GM12864 (cell line): ENCODE measurements at regions not wholly inside any gene's neighbourhood (a gene's known extent, or its start where the extent isn't known, plus 50 kb on each side); places are given as distances from the start of the nearest gene placed in this dataset.

Experiments used
- DNase-seq: peaks from one replicate; pipeline ENCODE4 v3.0.0-alpha.2; 2011; ENCODE audit warnings: low read depth
- H3K4me3 ChIP-seq: 2 replicates; pipeline ENCODE4 v1.5.1; 2011; ENCODE audit warnings: mild to moderate bottlenecking, low read depth, low read length, control low read depth
- TF ChIP-seq, protein P1 (sequence below): IDR thresholded peaks from 2 replicates; pipeline ENCODE4 v1.5.1; 2011; ENCODE audit warnings: low read depth, mild to moderate bottlenecking, moderate library complexity, low read length, control low read depth, inconsistent platforms; ENCODE audit errors: missing control alignments

DNA sequence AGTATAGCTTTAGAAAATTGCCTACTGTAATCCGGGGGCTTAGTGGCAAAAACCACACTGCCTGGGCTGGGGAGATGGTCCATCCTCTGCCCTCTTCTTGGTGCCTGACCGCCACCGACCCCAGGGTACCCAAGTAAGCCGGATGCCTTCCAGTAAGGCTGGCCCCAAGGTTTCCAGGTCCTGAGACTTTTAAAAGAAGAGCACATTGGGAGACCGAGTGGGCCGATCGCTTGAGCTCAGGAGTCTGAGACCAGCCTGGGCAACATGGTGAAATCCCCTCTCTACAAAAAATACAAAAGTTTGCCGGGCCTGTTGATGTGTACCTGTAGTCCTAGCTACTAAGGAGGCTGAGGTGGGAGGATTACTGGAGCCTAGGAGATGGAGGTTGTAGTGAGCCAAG lies 406.7 kb upstream of the IRX4 start:
- no peak for DNase-seq
- TF ChIP-seq, protein P1, sequence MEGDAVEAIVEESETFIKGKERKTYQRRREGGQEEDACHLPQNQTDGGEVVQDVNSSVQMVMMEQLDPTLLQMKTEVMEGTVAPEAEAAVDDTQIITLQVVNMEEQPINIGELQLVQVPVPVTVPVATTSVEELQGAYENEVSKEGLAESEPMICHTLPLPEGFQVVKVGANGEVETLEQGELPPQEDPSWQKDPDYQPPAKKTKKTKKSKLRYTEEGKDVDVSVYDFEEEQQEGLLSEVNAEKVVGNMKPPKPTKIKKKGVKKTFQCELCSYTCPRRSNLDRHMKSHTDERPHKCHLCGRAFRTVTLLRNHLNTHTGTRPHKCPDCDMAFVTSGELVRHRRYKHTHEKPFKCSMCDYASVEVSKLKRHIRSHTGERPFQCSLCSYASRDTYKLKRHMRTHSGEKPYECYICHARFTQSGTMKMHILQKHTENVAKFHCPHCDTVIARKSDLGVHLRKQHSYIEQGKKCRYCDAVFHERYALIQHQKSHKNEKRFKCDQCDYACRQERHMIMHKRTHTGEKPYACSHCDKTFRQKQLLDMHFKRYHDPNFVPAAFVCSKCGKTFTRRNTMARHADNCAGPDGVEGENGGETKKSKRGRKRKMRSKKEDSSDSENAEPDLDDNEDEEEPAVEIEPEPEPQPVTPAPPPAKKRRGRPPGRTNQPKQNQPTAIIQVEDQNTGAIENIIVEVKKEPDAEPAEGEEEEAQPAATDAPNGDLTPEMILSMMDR: no peak

DNA sequence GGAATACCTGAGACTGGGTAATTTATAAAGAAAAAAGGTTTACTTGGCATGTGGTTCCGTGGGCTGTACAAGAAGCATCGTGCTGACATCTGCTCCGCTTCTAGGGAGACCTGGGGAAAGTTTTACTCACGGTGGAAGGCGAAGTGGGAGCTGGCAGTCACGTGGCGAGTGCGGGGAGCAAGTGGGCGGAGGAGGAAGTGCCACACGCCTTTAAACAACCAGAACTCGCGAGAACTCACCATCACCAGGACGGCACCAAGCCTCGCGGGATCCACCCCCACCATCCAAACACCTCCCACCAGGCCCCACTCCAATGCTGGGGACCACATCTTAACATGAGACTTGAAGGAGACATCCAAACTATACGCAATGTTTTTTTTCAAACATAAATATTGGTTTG lies 406.2 kb upstream of the IRX4 start:
- H3K4me3 ChIP-seq: no peak overlapping the region
- DNase-seq: no peak
- TF ChIP-seq, protein P1: no peak

More for the DNA sequence above, 406.7 kb upstream of the IRX4 start:
- no peak overlapping the region for H3K4me3 ChIP-seq

DNA sequence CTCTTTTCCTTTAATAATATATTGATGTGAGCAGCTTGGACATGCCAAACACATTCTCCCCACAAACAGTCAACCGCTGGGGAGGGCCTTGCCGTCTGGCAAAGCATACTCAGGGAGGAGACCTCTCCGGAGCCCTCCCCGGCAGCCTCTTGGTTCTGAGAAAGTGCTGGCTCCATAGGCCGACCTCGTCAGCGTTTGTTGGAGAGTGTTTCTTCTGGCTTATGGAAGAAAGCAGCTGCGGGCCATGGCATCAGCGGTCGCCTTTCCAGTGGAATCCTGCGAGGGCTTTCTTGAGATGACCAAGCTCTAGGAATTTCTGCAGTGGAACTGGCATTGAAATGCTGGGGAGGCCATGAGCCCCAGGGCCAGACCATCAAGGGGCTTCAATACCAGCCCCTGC lies 405.7 kb upstream of the IRX4 start:
- TF ChIP-seq, protein P1: no peak
- H3K4me3 ChIP-seq: no peak overlapping the region
- DNase-seq: no peak

DNA sequence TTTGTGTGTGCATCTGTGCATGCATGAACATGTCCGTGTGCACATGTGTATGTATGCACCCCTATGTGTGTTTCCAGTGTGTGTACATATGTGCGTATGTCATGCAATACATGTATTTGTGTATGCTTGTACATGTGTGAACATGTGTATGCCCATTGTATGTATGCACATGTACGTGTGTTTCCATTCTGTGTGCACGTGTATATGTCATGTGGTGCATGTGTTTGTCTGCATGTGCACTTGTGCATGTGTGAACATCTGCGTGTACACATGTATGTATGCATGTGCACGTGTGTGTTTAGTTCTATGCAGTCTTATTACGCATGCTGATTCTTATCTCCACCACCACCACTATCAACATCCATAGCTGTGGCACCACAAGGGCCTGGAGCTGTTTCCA lies 403.5 kb upstream of the IRX4 start:
- TF ChIP-seq, protein P1: no peak
- no peak overlapping the region for H3K4me3 ChIP-seq
- no peak for DNase-seq

DNA sequence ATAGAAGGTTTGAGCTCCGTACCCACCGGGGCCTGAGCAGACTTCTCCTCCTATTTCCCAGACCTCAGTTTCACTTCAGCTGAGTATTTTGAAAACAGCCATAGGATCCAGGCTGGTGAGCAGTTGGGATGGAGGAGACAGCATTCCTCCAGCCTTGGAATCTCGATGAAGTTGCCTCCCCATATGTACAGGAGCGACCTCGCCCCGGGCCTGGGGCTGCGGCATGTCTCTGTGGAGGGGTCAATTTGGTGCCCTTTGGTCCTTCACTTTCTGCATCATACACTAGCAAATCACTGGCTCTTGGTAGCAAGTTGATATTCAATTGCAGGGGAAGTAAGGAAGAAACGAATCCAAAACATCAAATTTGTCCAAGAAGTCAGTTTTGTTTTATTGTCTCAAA lies 402.0 kb upstream of the IRX4 start:
- H3K4me3 ChIP-seq: no peak overlapping the region
- no peak for DNase-seq
- TF ChIP-seq, protein P1: no peak

DNA sequence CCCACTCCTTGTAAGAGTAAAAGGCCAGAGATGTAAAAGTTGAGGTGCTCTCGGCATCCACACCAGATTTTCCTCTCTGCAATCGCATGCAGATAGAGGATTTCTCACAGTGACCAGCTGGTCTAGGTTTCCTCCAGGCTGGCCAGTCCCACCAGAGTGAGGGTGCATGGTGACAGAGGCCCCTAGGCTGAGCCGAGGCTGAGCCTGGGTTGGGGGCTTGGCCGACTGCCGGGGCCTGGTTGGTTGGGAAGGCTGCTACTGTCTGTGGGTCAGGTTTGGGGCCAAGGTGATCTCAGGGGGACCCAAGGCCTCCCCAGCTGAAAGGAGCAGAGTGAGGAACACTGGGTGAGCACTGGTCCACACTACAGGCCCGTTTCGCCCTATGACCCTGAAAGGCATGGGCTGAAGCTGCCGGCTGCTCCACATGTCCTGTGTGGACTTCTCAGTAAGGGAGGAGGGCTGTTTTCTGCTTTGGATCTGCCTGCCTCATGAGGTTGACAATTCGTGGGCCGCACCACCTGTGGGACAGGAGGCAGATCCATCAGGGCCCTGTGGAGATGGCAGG lies 400.8 kb upstream of the IRX4 start:
- DNase-seq: no peak
- TF ChIP-seq, protein P1: no peak
- no peak overlapping the region for H3K4me3 ChIP-seq

DNA sequence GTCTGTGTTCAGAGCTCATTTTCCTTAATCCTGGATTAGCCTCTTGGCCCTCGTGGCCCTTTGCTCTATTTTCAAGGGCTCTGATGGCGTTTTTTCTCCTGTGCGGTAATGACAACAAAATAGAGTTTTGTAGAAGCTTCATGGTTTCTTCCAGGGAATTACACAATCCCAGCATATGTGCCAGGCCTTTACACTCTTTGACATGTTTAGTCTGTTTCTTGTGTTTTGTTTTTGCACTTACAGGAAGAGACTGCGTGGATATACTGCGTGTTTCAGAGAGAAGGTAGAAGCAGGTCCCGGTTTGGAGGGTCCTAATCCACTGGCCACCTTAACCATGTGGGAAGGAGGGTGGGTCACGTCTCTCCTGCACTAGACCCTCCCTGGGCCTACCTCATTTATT lies 400.2 kb upstream of the IRX4 start:
- DNase-seq: no peak
- TF ChIP-seq, protein P1: no peak
- H3K4me3 ChIP-seq: no peak overlapping the region
